KBM-7 (cell line): ENCODE measurements at regions not wholly inside any gene's neighbourhood (a gene's known extent, or its start where the extent isn't known, plus 50 kb on each side); places are given as distances from the start of the nearest gene placed in this dataset.

Experiments
- DNase-seq: peaks from one replicate; pipeline ENCODE4 v3.0.0-alpha.2; 2015
- in situ Hi-C: fragments of 300-500 bp; cut with MboI; formaldehyde crosslinking; loops from 2 replicates; pipeline ENCODE4 v1.14.3; 2020; ENCODE audit warnings: low sequenced_read_pairs, low pct_unique_long_range_greater_than_20kb, mixed read lengths

DNA sequence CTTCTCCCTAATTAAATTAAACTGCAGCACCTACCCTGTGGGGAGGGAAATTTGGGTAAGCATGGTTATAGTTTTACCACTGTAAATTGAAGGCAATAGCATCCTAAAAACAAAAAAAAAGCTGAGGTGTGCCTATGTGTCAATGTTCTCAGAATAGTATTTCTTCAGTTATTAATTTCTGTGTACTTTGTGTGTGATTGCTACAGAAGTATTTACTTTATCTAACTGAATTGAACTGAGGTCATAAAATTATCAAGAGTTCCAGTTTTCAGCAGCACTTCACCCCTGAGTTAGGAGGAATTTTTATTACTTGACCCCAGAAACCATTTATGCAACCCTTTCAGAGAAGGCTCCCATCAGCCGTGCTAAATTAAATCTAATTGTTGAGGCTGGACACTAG, 333.6 kb upstream of the ALCAM start:
- in situ Hi-C loops, result no loop called here

DNA sequence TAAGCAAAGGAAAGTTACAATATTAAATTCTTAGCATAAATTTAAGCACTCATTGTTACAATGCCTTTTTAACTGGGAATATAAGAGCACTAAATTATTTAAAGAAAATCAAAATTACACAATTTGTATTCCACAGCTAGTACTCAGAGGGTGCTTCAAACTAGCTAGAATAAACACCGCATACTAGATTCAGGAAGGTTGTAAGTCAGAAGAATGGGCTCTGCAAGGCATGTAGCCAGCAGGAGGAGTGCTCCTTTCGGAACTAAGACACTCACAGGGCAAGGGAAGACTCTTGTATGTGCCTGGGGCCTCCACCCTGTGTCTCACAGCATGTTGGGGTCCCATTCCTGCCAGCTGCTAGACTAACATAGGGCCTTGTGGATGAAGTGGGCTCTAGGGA, 327.7 kb upstream of the ALCAM start:
- no peak for DNase-seq
- in situ Hi-C loops, result no loop called here

More for the DNA sequence above, 333.6 kb upstream of the ALCAM start:
- DNase-seq, result no peak

DNA sequence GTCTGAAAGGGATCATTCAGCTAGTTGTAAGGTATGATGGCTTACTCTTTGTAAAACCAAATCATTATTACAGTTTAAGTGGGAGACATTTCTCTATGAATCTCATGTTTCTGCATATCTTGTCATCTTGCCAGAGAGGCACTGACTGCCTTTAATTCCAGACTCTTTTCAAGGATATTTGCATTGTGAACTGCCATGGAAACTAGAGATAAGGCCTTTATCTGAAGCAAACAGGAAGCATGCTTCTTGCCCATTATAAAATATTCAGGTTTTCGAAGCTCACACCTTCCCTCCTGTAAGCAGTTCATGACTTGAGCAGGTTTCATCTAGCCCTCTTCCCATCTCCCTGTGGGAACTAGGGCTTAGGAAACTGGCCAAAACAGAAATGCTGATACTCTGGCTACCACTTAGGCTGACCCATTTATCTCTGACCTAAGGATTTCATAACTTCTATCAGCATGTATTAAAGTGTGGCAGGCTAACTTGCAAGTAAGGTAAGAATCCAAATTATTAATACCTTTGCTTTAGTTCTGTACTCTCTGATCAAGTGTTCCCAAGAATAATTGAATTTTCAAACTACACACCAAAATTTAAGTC, 326.6 kb upstream of the ALCAM start:
- in situ Hi-C loops, result no loop called here
- no peak for DNase-seq

DNA sequence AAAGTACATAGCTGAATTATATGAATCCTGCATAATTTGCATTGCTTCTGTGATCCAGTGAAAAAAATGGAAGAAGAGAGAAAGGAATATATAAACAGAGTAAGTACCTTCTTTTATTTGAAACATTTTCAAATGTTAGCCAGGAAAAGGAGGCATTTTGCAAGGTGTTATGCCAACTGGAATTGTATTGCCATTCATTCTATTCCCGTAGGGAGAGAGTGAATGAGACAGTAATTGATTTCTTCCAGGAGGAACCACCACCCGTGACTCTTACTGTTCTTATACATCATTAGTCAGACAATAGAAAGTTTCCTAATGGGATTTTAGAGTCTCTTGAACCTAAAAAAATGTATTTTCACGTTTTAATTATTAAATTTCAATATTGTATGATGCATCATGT, 324.1 kb upstream of the ALCAM start:
- no peak for DNase-seq
- in situ Hi-C loops, result no loop called here

DNA sequence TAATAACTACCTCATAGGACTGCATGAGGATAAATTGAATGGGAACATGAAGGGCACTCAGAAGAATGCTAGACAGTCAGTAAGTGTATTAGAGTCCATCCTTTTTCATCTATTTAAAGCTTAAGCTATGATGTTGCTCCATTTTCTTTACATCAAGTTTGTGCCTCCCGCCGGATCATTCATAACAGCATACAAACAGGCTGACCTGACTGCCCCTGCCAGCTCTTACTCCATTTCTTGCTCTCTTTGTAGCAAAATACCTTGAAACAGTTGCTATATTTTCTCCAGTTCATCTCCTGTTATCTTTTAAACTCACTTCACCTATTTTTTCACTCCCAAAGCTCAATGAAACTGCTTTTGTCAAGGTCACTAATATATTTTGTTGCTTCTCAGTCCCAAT, 315.6 kb upstream of the ALCAM start:
- DNase-seq, result no peak
- in situ Hi-C loops, result no loop called here

DNA sequence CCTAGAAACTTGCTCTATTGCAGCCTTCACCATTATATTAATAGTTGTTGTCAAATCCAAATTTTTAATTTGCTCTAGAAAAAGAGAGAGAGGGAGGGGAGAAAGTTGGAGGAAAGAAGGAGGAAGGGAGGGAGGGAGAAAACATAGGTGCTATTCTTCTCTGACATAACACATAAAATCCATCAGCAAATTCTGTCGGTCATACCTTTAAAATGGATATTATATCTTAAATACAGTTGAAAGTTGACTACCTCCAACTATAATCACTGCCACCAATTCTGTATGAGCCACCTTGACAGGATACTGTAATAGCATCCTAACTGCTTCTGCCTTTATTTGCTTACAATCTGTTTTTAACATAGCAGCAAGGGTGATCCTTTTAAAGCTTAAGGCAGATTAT, 314.7 kb upstream of the ALCAM start:
- DNase-seq, result no peak
- in situ Hi-C loops, result no loop called here

DNA sequence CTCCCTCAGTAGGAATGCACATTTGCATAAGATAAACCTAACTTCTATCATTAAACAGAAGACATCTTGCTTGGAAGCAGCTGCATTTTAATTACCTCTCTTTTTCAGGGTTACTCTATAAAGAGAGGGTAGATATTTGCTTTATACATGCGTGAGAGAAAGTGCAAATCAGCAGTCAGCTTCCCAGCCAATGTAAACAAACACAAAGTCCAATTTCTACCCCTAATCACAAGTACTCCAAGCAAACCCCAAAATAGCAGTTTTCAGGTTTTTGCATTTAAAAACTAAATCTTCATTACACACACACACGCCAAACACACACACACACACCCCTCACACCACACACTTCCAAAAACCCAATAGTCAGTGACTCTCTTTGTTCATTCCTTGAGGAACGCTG, 303.9 kb upstream of the ALCAM start:
- DNase-seq, result no peak
- in situ Hi-C loops, result no loop called here

DNA sequence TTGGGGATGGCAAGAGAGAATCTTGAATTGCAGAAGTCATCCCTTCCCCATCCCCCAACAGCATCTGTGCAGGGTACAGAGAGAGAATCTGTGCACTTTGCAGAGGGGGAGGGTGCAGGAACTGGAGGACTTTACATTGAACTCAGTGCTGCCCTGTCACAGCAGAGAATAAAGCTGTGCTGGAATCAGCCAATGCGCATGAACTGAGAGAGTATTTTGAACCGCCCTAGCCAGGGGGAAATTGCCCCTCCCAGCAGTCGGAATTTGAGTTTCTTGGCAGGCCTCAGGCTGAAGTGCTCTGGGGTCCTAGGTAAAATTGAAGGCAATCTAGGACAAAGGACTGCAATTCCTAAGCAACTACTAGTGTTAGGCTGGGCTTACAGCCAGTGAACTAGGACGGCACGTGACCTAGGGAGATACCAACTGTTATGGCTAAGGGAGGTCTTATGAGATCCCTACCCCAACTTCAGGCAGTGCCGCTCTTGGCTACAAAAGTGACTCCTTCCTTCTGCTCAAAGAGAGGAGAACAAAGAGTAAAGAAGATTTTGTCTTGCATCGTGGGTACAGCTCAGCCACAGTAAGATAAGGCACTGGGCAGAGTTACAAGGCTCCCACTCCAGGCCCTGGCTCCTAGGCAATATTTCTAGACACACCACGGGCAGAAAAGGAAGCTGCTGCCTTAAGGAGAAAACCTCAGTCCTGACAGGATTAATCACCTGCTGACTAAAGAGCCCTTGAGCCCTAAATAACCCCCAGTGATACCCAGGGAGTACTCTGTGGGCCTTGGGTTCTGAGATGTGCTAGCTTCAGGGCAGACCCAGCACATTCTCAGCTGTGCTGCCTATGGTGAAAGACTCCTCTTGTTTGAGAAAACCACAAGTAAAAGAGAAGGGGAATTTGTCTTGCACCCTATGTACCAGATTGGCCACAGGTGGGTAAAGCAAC, 300.5 kb upstream of the ALCAM start:
- in situ Hi-C loops, result no loop called here
- no peak for DNase-seq

DNA sequence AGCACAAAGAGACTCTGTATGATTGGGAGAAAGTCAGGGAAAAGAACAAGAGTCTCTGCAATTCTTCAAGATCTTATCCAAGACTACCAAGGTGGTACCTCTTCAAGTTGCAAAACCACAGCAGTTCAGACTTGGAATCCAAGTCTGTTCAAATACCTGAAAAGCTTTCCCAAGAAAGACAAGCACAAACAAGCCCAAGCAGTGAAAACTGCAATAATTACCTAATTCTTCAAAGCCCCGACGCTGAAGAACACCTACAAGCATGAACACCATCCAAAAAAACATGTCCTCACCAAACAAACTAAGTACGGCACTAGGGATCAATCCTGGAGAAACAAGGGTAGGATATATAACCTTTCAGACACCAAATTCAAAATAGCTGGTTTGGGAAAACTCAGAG, 299.3 kb upstream of the ALCAM start:
- no peak for DNase-seq
- in situ Hi-C loops, result no loop called here

DNA sequence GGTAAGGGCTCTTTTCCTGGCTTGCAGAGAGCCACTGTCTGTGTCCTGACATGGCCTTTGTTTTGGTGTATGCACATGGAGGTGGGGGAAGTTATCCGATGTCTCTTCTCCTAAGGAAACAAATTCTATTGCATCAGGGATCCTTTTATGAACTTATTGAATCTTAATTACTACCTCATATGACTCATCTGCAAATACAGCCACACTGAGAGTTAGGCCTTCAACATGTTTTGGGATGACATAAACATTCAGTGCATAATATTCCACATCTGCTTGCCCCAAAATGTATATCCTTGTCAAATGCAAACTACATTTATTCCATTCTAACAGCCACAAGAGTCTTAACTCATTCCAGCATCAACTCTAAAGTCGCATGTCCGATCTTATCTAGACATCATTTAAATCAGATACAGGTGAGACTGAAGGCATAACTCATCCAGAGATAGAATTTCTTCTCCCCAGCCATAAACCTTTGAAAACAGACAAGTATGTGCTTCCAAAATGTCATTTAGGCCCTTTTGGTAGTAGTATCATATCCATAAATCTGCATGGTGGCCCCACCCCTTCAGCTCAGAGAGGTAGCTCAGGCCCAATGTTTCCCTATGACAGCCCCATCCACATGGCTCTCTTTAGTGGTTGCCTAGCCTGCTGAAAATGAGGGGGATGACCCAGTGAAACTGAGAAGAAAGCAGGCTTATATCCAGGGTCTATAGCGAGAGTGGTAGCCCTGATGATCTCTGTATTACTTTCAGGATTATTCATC, 289.5 kb upstream of the ALCAM start:
- in situ Hi-C loops, result no loop called here
- DNase-seq, result no peak

DNA sequence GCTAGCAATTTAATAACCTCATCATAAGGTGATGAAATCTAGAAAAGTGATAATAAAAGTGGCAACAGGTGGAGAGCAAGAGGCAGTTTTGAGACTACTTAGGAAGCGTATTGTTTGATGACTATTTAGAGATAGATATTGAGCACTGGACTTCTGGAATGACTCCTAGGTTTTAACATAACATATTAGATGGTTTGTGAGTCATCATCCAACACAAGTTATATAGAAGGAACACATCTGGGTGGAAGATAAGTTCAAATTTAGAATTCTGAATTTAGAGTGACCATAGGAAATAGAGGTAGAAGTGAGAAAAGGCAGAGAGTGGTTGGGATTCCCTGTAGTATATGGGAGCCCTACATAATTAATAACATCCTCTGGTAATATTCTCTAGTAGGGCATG, 282.8 kb upstream of the ALCAM start:
- no peak for DNase-seq
- in situ Hi-C loops, result no loop called here

DNA sequence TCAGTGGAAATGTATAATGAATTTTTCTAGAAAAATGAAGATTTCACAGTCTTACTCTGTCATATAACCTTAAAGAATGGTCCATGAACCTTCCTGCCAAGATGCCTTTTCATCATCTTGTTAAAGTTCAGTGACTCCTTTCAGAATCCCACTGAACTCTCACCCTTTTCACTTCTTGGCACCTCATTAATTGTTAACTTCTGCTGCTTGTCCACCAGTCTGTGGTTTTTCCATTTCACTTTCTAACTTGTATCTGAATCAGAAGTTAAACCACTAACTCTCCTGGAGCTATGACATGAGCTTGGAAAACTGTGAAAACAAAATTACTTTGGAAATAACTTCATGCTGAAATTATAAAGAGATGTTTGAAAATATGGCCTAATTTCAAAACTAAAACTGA, 281.2 kb upstream of the ALCAM start:
- in situ Hi-C loops, result no loop called here
- no peak for DNase-seq

DNA sequence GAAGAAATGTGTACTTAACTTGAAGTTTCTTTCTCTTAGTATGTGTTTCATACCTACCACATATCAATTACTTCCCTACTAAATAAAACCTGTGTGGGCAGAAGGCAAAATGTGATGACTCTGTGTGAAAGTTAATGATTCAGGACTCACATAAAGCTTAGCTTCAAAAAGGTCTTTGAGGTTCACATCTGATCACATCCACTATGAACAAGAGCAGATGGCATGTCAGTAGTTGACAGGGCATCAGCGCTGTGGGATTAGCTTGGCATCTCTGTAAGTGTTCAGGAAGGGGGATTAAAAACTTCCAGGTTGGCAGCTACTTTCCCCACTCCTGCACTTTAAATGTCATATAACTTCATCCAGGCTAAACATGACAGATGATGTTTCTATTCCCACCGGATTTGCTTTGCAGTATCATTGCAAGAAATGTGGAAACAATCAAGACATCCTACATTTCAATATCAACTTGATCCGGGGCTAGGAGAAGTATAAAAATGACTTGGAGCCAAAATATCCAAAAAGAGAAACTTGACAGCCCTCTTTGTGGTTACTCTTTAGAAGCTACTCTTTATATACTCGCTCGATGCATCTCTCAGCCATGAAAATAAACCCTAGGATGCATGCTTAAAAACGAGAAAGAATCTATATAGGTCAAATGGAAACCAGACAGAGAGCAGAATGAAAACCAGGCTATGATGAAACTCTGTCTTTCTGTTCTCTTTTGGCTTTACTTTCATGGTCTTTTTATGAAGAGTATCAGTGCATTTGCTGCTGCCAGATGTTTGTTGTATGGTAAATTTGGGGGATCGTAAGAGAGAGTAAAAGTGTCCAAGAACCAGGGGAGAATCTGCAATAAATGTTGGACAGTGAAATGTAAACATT, 273.1 kb upstream of the ALCAM start:
- DNase-seq, result no peak

DNA sequence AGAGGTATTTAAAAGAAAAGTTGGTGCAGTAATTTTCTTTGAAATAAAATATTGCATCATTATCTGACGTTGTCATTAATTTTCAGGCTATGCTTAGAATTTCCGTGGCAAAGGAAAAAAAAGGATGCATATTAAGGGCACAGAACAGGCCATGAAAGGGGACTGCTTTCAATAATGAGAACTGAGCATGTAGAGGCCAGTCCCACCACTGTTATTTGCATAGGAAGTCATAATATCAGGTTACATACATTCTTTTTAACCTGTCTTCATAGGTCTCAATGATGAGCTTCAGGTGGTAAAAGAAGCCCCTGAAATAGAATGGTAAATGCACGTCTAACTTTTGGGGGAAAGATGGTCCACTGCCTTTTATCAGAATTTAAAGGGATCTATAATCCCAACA, 272.1 kb upstream of the ALCAM start:
- in situ Hi-C loops, result no loop called here
- no peak for DNase-seq

More for the DNA sequence above, 273.1 kb upstream of the ALCAM start:
- in situ Hi-C loops, result no loop called here

DNA sequence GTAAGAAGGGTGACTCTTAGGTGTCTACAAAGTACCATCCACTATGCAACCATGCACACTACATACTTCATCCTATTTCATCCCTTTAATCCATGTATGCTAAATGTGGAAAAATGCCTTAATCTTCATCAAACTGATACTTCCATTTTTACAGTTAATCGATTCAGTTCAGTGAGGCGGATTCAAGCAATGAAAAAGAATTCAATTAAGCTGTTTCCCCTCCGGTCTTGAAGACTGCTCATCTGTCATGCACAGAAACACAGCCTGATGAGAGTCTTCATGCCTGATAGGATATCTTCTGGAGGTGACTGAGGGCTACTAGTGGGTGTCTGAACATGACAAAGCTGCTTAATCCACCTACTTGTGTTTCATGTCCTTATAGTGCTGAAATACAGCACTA, 270.6 kb upstream of the ALCAM start:
- in situ Hi-C loops, result no loop called here
- DNase-seq, result no peak

DNA sequence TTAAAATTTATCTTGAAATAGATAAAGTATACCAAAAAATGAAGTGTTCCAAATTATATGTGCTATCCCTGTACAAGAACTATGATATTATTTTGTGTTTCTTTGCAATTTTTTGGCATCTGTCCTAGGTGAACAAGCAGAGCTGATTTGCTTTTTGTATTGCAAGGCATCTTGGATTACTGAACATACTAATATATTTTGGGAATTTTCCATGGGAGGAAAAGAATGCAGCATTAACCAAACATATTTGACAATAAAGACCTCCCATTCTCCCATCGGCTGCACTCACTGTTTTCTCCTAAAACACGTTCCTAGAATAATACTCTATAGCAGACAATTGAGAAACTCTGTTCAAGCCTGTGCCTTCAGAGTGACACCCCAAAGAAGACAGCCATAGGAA, 265.1 kb upstream of the ALCAM start:
- DNase-seq, result no peak
- in situ Hi-C loops, result no loop called here

DNA sequence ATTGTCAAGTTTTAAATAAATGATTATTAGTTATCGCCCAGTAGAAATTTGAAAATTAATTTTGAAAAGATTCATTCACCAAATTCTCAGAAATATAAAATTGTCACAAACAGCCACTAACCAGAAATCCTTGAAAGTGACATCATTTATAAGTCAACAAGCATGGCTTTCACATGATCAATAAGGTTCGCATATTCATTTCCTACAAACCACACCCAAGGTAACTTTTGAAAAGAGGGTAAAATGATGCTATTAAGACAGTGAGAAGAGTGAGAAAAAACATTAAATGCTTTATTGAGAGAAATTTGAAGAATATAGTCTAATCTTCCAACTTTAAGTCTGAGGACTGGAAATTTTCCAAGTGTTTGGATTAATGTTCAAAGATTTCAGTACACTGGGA, 263.6 kb upstream of the ALCAM start:
- in situ Hi-C loops, result no loop called here
- DNase-seq, result no peak

DNA sequence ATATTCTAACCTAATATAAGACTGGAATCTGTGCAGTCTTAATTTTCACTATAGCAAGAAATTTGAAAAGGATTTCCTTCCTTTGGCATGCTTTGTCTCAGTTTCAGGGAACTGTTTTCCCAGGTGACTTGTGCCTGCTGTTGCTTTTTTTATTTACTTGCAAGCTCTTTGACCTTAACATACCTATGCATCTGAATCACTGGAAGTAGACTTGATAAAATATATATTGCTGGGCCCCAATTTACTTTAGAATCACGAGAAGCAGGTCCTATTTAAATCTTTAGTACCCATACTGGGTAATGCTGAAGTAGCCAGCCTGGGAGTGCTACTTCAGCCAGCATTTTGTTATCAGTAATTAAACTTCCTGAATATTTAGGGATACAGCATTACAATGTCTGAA, 257.9 kb upstream of the ALCAM start:
- no peak for DNase-seq
- in situ Hi-C loops, result no loop called here

DNA sequence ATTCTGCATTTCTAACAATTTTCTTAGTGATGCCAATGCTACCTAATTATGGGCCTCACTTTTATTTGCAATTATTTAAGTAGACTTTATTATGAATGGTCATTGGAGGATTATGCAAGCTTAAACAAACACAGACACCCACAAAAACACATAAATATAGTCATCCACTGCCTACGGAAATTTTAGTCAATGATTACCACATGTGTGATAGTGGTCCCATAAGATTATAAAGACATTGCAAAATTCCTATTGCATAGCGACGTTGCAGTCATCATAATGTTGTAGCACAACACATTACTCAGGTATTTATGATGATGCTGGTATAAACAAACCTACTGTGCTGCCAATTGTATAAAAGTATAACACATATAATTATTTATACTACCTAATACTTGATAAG, 247.8 kb upstream of the ALCAM start:
- no peak for DNase-seq
- in situ Hi-C loops, result no loop called here
